Activated CD4-positive, alpha-beta T cell treated with anti-CD3 and anti-CD28 coated beads for 1 hour (primary cell): ENCODE measurements at regions not wholly inside any gene's neighbourhood (a gene's known extent, or its start where the extent isn't known, plus 50 kb on each side); places are given as distances from the start of the nearest gene placed in this dataset.
"Not testable (repeated sequence)": the region's sequence is repeated elsewhere in the genome, so short reads cannot be mapped to it uniquely, and the experiment has no call there.

Experiments used
- DNase-seq: peaks from one replicate; pipeline ENCODE4 v3.0.0-alpha.2; 2020

DNA sequence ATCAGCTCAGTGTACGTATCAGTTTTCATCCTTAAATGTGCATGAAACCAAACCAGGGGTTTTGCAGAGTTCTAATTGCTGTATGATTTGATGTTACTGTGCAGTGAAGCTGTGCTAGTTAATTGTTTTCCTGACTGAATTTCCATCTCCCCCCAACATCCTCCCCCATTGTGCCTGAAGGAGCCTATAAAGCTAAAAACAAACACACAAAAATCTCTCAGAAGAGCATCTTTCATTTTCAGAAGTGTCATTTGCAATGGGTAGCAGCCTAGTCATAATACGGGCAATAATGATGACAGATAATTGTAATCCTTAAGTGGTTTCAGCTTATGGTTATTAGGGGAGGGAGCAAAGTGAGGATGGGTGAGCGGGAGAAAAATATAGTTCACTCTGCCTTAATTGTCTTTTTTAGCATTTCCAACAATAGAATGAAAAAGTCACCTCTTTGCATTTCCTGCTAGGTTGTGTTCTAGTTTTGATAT, 207.9 kb upstream of the TBL1XR1 start:
- no peak for DNase-seq

DNA sequence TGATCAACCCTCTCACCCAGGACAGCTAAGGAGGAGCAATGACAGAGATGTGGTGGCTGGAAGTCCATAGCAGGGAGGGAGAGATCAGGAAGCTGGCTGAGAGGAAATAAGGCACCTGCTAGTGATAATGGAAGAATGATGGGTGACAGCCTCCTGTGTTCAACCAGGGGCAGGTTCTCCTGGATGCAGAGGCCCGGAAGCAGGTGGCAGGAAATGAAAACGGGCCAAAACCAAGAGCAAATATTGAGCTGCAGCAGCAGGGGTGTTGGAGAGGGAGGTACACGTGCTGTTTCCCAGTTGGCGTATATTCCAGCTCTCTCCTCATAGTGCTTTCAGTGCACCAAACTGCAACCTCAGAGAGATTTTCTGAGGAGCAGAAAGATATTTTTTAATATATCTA, 213.4 kb upstream of the TBL1XR1 start:
- DNase-seq, result no peak

GRCh38 chr3:177411201-177411600, 213.9 kb upstream of the TBL1XR1 start:
- DNase-seq, result no peak

DNA sequence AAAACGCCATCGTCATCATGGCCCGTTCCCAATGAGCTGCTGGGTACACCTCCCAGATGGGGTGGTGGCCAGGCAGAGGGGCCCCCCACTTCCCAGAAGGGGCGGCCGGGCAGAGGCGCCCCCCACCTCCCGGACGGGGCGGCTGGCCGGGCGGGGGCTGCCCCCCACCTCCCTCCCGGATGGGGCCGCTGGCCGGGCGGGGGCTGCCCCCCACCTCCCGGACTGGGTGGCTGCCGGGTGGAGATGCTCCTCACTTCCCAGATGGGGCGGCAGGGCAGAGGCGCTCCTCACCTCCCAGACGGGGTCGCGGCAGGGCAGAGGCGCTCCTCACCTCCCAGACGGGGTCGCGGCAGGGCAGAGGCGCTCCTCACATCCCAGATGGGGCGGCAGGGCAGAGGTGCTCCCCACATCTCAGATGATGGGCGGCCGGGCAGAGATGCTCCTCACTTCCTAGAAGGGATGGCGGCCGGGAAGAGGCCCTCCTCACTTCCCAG, 215.4 kb upstream of the TBL1XR1 start:
- DNase-seq, result not testable (repeated sequence)

DNA sequence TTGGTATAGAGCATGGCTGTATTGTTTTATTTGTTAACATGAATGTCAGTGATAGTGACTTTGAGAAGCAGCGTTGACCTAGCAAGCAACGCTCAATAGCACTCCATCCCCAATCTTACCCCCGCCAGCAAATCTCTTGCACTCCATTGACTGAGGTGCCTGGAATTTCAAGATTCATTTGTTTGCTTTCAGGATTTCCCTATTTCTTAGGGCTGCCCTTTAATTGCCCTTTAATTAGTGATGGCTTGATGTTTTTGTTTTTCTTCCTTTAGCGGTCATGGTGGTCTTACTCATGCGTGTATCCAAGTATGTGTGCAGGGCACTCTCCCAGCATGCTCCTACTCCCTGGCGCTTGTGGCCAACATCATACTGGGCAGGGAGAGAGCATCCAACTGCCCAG, 216.8 kb upstream of the TBL1XR1 start:
- DNase-seq, result no peak

DNA sequence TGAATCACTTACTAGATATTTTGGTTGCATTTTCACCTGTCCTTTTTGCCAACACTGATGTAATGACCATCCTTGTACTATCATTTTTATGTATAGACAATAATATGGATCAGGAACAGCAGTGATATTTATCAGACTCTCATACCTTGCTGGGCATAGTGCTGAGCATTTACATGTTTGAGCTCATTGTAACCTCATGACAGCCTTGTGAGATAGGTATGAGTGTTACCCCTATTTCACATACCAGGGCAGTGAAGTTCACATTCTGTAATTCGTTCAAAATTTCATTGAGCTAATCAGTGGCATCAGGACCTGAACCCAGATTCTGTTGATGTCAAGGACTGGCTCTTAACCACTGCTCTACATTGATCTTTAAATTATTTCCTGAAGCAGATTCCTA, 221.5 kb upstream of the TBL1XR1 start:
- no peak for DNase-seq

DNA sequence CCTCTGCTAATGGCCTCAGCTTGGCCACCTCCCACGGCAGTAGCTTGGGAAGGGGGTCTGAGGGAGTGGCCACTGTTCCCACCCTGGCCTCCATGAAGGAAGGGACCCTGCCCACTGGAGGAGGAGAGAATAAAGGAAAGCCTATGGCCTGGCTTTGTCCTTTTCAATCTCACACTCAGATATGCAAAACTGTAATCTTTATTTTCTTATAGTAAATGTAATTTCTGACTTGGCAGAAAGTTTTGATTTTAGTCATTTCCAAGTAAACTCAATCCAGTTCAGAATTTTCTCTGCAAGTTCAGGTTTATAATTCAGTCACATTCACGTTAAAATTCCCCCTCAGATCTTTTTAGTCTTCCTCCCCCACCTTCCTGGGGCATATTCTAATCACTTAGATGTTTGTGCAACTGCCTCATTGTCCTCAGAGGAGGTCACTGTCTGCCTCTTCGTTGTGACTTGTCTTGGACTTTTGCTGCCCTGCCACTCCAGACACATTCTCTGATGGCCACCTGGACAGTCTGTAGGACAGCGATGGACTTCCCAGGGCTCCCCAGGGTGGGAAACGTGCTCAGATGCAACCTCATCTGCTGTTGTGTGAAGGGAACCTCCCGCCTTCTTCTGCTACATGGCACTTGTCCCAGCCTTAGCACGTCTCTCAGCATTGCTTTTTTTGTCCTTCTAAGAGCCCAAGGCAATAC, 222.8 kb upstream of the TBL1XR1 start:
- no peak for DNase-seq

DNA sequence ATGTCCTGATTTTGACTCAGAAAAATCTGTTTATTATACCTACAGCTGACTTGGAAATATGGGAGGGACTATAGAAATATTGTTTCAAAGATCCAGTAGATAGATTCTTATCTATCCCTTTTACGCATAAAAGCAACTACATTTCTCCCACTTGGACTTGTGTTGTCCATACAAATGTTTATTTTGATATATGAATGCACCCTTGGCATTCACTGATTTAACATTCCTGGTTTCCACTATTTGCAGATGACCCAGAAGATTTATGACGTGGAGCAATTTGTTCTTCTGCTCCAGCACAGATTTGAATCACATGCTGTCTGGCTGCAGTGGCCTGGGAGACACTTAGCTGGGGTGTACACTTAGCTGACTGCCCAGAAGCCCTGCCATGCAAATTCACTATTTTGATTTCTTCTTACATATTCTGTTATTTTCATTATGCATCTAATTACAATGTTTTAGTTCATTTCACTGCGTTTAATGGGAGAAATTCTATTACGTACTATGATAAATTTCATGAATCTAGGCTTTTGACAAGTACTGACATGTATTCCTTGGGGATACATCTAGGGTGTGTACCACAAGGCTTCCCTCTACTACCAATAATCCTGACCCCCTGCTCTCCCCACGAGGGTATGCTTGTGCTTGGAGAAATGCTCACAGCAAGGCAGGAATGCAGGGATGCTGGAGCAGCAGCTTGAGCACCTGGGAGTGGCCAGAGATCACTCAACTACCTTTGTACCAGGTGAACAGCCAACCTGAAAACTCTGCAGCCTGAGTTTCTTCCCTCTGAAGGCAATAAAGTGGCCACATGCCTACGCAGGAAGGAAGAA, 223.6 kb upstream of the TBL1XR1 start:
- DNase-seq, result no peak

DNA sequence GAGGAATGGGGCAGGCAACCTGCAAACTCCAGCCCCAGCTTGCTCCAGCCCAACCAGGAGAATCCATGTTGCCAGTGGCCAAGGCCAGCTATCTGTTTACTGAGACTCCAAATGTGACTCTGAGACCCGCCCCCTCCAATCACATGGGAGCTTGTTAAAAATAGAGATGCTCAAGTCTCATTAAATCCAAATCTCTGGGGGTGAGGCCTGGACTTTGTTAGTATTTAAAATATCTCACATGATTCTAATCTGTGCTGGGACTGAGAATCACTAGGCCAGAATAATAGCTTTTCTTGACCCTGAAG, 224.2 kb upstream of the TBL1XR1 start:
- no peak for DNase-seq

DNA sequence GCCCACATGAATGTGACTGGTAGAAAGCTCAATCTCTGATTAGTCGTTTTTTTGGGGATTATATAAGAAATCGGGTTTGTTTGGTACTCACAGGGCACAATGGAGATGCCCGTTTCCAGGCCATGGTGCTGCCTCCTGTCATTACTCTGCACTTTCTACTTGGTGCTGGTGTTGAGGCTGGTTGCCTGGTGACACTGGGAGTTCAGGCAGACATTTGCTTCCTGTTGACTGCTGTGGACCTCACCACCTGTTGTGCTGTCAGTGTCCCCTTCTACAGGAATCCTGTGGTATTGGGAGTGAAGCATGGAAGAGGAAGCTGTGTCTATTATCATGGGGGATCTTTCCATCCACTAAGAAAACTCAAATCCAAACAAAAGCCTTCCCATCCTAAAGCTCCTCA, 227.2 kb upstream of the TBL1XR1 start:
- no peak for DNase-seq

DNA sequence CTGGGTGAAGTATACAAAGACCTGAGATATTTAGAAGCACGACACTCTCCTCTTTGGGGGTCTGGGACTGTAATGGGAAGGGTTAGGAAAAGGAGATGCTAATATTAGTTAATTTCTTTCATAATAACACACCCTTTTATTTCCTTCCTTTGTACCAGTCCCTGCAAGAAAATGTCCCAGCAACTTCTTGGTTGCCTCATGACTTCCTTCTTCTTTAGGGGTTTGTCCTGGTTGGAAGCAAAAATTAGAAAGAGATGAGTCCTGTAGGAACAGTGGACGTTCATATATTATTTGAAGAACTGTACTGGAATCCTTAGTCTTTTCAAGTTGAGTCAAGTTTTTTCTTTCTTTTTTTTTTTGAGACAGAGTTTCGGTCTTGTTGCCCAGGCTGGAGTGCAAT, 227.8 kb upstream of the TBL1XR1 start:
- DNase-seq, result no peak

- DNase-seq, result no peak
Measured at GRCh38 chr3:177426106-177426877, 229.0 kb upstream of the TBL1XR1 start.

- no peak for DNase-seq
Measured at GRCh38 chr3:177426878-177427495, 229.7 kb upstream of the TBL1XR1 start.

- no peak for DNase-seq
Measured at GRCh38 chr3:177427540-177427939, 230.3 kb upstream of the TBL1XR1 start.

DNA sequence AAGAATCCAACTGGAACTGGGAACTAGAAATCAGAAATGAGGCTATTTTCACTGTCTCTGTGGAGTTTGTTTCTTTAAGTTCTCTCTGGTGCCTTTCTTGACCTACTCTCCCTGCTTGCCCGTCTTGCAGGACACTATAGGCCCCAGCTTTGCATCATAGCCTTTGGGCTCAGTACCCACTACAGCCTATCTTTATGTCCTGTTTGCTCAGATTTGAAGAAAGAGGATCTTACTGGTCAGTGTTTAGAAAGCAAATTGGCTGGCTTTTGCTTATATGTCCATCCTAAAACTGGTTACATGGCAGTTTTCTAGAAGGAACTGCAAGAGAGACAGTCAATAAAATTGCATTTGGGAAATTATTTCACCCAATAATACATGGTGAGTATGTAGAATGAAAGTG, 231.8 kb upstream of the TBL1XR1 start:
- no peak for DNase-seq

DNA sequence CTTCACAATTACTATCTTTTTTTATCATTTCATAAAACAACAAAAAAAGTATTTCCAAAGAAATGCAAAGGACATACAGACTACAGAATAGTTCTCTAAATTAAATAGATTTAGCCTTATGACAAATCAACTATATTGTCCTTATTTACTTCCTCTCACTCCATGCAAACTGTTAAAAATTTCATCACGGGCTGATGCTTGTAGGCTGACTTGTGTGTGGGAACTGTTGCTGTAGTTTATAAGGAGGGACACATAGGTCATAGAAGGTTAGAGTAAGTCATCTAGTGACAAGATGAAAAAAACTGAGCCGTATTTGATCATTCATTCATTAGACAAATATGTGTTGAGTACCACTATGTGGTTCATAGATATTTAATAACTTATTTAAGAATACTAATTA, 232.5 kb upstream of the TBL1XR1 start:
- no peak for DNase-seq

DNA sequence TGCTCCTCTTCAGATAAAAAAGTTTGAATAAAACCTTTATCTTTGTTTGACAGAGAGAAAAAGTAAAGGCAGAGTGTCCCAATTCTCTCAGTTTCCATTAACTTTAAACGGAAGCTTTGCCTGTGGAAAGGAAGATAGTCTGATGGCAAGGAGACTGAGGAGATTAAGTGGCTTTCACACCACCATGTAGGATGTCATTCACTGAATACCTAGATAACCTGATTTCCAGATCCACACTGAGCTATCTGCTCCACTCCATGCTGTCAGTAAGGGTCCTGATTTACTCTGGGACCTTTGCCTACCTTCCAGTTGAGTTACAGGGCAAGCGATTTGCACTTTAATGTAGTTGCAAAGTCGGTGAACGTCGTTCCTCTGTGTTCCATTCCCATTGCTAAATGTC, 233.4 kb upstream of the TBL1XR1 start:
- DNase-seq, result no peak

DNA sequence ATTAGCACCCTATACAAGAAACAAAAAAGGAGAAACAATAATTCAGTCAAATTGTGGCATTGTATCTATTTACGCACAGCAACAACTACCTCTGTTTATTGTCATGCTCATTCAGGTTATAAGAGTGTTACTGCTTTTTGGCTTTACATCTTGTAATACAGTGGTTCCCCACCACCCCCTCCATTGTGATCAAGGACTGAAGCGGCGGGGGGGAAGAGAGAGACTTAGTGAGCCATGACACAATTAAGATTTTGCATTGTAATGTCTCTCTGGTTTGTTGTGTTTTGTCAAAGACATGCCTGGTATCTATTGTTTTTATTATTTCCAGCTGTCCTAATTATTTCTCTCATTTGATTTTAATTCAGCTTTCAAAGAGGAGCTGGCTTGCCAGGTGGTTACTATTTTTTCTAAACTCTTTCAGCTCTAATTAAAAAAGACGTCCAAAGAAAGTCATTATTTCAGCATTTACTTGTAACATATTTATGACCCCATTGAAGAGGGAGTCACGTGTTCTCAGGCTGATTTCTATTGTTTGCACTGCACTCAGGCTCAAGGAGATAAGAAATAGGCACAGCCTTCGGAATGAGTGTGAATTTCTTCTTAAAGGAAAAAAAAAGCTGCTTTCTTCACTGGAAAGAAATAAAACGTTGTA, 234.4 kb upstream of the TBL1XR1 start:
- no peak for DNase-seq

DNA sequence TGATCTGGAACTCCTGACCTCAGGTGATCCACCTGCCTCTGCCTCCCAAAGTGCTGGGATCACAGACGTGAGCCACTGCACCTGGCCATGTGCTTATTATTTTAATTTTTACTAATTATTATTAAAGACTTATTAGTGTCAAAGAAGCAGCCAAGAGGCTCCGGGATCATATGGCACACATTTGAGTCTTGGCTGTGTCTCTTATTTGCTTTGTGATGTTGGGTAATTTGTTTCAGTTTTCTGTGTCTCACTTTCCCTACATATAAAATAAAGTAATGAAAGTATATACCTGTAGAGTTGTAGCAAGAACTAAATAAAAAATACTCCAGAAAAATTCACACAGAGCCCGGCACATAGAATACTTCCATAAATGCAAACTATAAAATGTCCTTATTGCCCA, 238.0 kb upstream of the TBL1XR1 start:
- DNase-seq, result no peak

GRCh38 chr3:177437513-177438337, 240.4 kb upstream of the TBL1XR1 start:
- no peak for DNase-seq

GRCh38 chr3:177438596-177439220, 241.4 kb upstream of the TBL1XR1 start:
- no peak for DNase-seq
